BJ (cell line): ENCODE measurements at regions not wholly inside any gene's neighbourhood (a gene's known extent, or its start where the extent isn't known, plus 50 kb on each side); places are given as distances from the start of the nearest gene placed in this dataset.

ENCODE experiments used
- CTCF ChIA-PET: fragments of 350-600 bp; formaldehyde crosslinking; extraction: SDS; loops from one replicate; lab custom pipeline; 2021; ENCODE audit warnings: antibody characterized with exemption, inconsistent platforms; lab: Yijun Ruan, JAX
- POLR2A ChIA-PET: fragments of 300-600 bp; sonication (Branson Sonifier 250); formaldehyde crosslinking; extraction: SDS; loops from one replicate; lab custom pipeline; 2021; ENCODE audit warnings: antibody characterized with exemption; lab: Charles Lee
- DNase-seq: peaks from one replicate; pipeline ENCODE4 v3.0.0-alpha.2; 2011; ENCODE audit warnings: low read depth
- H3K27me3 ChIP-seq: 2 replicates; pipeline ENCODE4 v1.6.0; 2011; ENCODE audit warnings: low read length; ENCODE audit not compliant: control insufficient read depth, insufficient read depth
- H3K36me3 ChIP-seq: 2 replicates; pipeline ENCODE4 v1.5.1; 2011; ENCODE audit warnings: low read length; ENCODE audit not compliant: control insufficient read depth, insufficient read depth
- H3K4me3 ChIP-seq: 2 replicates; pipeline ENCODE4 v1.5.1; 2011; ENCODE audit warnings: low read depth, mild to moderate bottlenecking, control low read depth, low read length
- TF ChIP-seq, protein P1 (sequence below): IDR thresholded peaks from 2 replicates; pipeline ENCODE4 v1.5.1; 2011; ENCODE audit warnings: low read depth, mild to moderate bottlenecking, control low read depth, inconsistent platforms, low read length, moderate library complexity; ENCODE audit not compliant: insufficient read depth

DNA sequence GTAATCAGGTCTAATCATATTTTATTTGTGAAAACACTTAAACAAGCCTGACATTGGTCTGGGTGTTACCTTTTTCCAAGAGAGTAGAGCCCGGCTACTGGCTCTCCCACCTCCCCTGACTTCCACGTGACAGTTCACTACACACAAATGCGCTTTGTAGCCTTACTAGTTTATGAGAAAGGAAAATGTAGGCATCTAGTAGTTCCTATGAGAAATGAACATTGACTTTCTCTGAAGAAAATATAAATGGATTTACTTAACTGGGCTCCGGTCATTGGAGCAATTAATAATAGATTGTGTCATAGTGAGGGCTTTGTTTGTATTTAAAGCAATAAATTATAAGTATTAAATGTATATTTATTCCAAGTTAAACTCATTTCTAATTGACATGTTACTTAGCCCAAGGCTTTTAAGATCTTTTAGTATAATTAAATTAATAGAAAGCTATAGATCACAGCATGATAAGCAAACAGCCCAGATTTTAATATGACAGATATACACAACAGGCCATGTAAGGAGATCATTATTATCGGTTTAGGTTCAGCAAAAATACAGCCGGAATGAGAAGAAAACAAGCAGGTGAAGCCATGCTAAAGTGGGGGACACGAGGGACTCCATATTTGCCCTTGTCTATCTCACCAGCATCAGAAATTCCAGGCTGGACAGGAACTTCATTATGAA is 756.5 kb upstream of the ADAMTS16 start:
- H3K4me3 ChIP-seq = no peak overlapping the region
- POLR2A ChIA-PET = no interaction called here
- TF ChIP-seq, protein P1, sequence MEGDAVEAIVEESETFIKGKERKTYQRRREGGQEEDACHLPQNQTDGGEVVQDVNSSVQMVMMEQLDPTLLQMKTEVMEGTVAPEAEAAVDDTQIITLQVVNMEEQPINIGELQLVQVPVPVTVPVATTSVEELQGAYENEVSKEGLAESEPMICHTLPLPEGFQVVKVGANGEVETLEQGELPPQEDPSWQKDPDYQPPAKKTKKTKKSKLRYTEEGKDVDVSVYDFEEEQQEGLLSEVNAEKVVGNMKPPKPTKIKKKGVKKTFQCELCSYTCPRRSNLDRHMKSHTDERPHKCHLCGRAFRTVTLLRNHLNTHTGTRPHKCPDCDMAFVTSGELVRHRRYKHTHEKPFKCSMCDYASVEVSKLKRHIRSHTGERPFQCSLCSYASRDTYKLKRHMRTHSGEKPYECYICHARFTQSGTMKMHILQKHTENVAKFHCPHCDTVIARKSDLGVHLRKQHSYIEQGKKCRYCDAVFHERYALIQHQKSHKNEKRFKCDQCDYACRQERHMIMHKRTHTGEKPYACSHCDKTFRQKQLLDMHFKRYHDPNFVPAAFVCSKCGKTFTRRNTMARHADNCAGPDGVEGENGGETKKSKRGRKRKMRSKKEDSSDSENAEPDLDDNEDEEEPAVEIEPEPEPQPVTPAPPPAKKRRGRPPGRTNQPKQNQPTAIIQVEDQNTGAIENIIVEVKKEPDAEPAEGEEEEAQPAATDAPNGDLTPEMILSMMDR = no peak
- H3K27me3 ChIP-seq = no peaks in the 10 kb centered on the region
- CTCF ChIA-PET = no interaction called here
- no peaks in the 10 kb centered on the region for H3K36me3 ChIP-seq
- DNase-seq = no peak

DNA sequence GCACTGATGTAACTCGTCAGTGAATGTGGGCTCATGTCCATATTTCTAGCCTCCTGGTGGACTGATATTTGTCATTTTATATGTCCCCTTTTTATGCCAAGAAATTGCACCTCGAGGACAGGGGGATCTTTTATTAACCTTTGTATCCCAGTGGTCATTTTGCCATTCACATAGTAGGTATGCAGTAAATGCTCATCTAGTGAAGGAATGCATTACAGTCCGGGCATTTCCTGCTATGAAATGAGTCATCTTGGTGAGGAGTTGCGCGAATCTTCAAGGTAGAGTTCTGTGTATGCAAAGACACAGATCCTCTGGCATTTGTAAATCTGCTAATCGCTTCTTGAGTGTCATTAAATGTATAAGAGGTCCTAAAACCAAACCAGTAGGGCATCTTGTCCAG is 755.5 kb upstream of the ADAMTS16 start:
- no peaks in the 10 kb centered on the region for H3K36me3 ChIP-seq
- ChIA-PET POLR2A (no interaction called here), CTCF (no interaction called here)
- no peak overlapping the region for H3K4me3 ChIP-seq
- TF ChIP-seq, protein P1 = no peak
- no peaks in the 10 kb centered on the region for H3K27me3 ChIP-seq
- no peak for DNase-seq

DNA sequence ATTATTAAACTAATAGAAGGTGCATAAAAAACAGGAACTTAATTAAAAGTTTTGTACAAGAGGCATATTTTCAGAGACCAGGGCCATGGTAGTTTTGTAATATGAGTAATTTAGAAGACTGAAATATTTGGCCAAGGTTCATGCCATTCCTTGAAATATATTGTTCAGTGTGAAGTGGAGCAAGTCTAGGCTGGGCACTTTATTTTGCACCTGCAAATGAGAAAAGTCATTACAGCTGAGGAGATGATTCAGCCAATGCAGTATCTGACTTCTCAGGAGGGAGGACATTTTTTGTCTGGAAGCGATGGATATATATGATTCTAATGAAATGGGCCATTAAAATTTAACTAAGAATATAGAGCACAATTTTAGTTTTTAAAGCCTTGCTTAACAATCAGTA is 754.0 kb upstream of the ADAMTS16 start:
- Histone ChIP-seq H3K27me3 (no peaks in the 10 kb centered on the region), H3K4me3 (no peak overlapping the region), H3K36me3 (no peaks in the 10 kb centered on the region)
- TF ChIP-seq, protein P1 = no peak
- CTCF ChIA-PET = no interaction called here
- no peak for DNase-seq
- POLR2A ChIA-PET = no interaction called here

DNA sequence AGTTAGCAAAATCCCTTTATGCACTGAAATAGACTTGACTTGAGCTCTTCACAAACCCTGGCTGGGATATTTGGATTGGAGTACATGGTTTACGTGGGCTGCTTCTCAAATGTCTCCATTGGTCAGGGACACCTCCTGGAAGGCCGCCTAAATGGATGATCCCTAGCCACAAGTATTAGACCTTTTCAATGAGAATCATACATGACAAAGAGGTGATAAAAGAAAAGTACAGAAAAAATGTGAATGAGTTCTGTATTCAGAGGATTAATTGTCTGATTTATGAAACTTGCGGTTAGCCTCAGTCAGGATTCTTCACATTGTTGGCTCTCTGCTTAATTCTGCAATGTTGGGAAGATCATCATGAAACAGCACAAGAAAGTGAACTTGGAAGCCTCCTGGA is 752.8 kb upstream of the ADAMTS16 start:
- Histone ChIP-seq H3K36me3 (no peaks in the 10 kb centered on the region), H3K4me3 (no peak overlapping the region), H3K27me3 (no peaks in the 10 kb centered on the region)
- DNase-seq = no peak
- ChIA-PET POLR2A (no interaction called here), CTCF (no interaction called here)
- TF ChIP-seq, protein P1 = no peak

DNA sequence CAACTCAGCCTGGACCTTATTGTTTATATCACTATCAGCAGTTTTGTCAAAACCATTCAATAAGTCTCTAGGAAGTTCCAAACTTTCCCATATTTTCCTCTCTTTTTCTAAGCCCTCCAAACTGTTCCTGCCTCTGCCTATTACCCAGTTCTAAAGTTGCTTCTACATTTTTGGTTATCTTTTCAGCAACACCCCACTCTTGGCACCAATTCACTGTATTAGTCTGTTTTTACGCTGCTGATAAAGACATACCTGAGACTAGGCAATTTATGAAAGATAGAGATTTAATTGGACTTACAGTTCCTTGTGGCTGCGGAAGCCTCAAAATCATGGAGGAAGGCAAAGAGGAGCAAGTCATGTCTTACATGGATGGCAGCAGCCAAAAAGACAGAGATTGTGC is 744.4 kb upstream of the ADAMTS16 start:
- H3K27me3 ChIP-seq = no peaks in the 10 kb centered on the region
- TF ChIP-seq, protein P1 = no peak
- POLR2A ChIA-PET = no interaction called here
- CTCF ChIA-PET = no interaction called here
- no peaks in the 10 kb centered on the region for H3K36me3 ChIP-seq
- DNase-seq = no peak
- no peak overlapping the region for H3K4me3 ChIP-seq
